HG03159 (cell line): ENCODE measurements at regions not wholly inside any gene's neighbourhood (a gene's known extent, or its start where the extent isn't known, plus 50 kb on each side); places are given as distances from the start of the nearest gene placed in this dataset.
A peak's percentile ranks its signal among the peaks of the same experiment; 100 is the strongest.

Source experiments
- ATAC-seq: cut with Tn5 transposase; IDR thresholded peaks from one replicate; pipeline ENCODE4 v1.9.1; 2021; ENCODE audit warnings: mild to moderate bottlenecking, moderate library complexity; ENCODE audit not compliant: unreplicated experiment

- no peak for ATAC-seq
Measured at GRCh38 chr2:20523073-20523798, 76.4 kb downstream of the RHOB start.

- ATAC-seq, result no peak
Measured at GRCh38 chr2:20523799-20524187, 76.9 kb downstream of the RHOB start.

- ATAC-seq, result peak; percentile 73
Measured at GRCh38 chr2:20524412-20525040, 77.7 kb downstream of the RHOB start.

DNA sequence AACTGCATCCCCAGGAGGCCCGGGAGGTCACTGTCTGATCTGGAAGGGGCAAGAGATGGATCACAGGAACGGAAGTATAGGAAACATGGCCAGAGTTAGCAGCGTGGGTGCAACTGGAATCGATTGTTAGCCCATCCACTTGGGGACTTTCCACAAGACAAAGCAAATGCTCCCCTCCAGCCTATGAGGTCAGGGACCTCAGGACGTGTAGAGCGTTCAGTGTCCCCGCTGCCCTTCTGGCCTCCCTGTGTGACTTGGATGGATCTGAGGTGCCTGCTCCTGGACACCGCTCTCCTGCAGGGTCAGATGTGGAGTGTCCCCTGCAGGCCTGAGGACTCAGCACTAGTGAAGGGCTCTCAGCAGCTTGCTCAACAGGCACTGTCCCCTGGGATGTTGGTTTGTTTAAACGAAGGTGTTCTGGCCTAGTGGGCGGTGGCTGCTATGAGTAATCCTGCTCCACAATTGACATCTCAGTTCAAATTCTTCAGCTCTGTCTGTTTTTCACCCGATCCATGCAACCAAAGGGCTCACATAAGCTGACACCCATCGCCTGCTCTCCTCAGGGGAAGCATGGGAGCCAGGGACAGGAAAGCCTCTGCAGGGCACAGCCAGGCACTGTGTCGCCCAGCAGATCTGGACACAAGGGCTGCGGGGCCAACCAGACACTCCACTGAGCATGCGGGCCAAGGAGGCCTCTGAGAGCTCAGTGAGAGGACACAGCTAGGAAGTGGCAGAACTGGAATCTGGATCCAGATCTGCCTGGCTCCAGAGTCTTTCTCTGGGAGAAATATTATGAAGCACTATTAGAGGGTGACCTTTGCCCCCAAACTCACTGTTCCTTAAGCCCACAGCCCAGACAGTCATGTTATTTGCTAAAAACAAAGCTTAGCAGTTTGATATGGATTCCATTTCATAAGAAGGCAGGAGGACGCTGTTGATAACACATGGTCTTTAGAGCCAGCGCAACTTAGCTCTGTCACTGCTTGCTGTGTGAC lies 78.5 kb downstream of the RHOB start:
- ATAC-seq, result peak; percentile 89

- no peak for ATAC-seq
Measured at GRCh38 chr2:20526160-20526559, 79.3 kb downstream of the RHOB start.

- ATAC-seq, result no peak
Measured at GRCh38 chr2:20526708-20527107, 79.8 kb downstream of the RHOB start.

DNA sequence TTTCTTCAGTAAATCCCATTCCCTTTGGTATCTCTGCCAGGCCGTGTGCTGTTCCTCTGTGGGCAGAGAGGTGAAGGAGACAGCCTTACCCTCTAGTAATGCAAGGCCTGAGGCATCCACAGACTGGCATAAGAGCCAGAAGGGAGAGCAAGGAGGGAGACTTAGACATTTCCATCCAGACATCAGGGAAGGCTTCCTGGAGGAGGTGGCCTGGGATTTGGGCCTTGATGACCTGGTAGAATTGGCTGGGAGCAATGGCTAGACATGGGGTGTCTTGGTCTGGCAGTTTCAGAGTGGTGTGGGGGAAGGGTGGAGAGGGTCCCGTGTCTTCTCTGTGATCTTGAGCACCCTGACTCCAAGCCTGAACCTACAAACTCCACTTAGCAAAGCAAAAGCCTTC lies 81.8 kb downstream of the RHOB start:
- ATAC-seq, result no peak

DNA sequence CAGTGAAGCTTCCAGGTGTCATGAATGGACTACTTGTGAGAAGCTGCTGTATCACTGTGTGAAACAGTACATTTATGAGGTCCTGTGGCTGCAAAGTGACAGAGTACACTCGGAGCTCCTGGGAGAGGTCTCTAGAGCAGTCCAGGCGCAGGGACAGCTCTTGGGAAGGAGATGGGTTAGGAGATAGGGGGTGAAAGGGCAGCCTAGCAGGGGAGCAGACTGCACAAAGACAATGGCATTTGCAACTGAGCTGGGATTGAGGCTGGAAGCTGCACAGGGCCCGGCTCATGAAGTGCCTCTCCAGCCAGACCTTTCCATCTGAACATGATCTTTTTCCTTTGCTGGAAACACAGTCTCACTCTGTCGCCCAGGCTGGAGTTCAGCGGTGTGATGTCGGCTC lies 83.6 kb downstream of the RHOB start:
- ATAC-seq, result no peak

GRCh38 chr2:20531633-20532262 lies 84.9 kb downstream of the RHOB start:
- no peak for ATAC-seq

DNA sequence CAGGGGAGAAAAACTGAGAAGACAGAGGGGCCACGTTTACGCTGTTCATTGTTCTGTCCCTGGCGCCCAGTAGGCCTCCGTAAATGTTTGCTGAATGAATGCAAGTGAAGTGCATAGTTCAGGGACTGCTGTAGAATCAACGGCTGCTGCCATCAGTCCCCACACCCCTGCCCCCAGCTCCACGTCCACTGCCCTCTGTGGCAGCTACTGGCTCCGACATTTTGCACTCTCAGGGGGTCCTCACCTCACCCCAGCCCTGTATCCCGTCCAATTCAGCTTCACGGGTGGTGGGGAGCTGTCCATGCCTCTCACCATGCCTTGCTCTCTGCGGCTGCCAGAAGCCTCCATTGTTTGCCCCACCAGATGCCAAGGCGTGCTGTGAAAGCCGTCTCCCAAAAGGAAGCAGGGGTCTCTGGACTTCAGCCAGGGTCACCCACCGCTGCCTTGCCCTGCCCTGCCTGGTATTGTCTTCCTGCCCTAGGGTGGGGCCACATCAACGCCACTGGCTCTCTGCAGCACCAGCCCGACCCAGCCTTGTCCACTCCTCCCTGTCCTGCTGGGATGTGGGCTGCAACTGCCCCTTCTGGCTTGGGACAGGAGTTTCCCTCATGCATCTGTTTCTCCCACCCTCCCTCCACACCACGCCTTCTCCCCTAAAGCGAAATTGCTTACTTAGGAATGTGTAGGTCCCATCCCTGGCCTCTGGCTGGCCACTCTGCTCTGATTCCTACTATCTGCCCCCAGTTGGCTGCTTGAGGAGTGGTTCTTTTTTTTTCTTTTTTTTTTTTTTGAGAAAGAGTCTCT lies 86.0 kb downstream of the RHOB start:
- no peak for ATAC-seq

GRCh38 chr2:20533993-20534622 lies 87.2 kb downstream of the RHOB start:
- ATAC-seq, result no peak

GRCh38 chr2:20534913-20535801 lies 88.3 kb downstream of the RHOB start:
- ATAC-seq, result no peak

DNA sequence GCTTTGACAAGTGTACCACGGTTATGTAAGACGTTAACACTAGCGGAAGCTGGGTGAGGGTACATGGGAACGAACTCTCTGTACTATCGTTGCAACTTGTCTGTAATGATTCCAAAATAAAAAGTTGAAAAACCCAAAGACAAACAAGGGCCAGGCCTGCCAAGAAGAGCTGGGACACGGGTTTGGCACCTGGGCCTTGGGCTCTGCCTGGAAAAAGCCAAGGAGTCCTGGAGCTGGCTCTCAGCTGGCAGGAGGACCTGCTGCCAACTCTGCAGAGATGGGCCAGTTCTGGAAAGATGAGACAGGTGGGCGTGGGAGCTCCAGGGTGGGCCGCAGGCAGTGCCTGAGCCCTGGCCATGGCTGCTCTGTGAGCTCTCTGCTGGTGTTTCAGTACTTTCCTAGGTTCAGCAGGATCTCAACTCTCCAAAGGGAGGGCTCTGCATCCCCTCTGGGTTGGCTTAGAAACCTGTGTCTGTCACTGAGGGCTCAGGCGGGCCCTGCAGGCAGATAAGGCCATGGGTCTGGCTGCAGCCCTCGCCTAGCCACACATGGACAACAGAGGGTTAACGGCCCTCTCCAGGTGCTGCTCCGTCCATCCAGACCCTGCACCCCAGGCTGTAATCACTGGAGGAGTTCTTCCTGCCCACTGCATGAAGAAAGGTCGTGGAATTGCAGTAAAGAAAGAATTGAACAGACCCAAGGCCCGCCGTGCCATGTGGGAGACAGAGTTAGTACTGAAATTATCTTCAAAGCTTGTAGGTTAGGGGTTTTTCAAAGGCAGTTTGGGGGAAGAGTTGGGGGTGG lies 89.9 kb downstream of the RHOB start:
- no peak for ATAC-seq

GRCh38 chr2:20537423-20538307 lies 90.8 kb downstream of the RHOB start:
- ATAC-seq, result no peak

GRCh38 chr2:20538308-20539132 lies 91.6 kb downstream of the RHOB start:
- no peak for ATAC-seq

GRCh38 chr2:20539133-20539719 lies 92.4 kb downstream of the RHOB start:
- no peak for ATAC-seq
